B cell (primary cell): ENCODE measurements at regions not wholly inside any gene's neighbourhood (a gene's known extent, or its start where the extent isn't known, plus 50 kb on each side); places are given as distances from the start of the nearest gene placed in this dataset.

Source experiments
- CTCF ChIP-seq: fragments of 200-600 bp; IDR thresholded peaks from one replicate; pipeline ENCODE4 v1.8.0; 2022; ENCODE audit warnings: antibody characterized with exemption, mild to moderate bottlenecking
- EZH2 ChIP-seq: IDR thresholded peaks from 2 replicates; pipeline ENCODE4 v1.6.1; 2012; ENCODE audit warnings: borderline replicate concordance, low read depth, mild to moderate bottlenecking, moderate library complexity, low read length; ENCODE audit not compliant: insufficient read depth, poor library complexity, severe bottlenecking

GRCh38 chr7:69412331-69413146 is 185.7 kb upstream of the AUTS2 start:
- TF ChIP-seq CTCF (no peak), EZH2 (no peak)
